B cell (primary cell): ENCODE measurements at regions not wholly inside any gene's neighbourhood (a gene's known extent, or its start where the extent isn't known, plus 50 kb on each side); places are given as distances from the start of the nearest gene placed in this dataset.

Experiments used
- ATAC-seq: fragments of 200-7000 bp; cut with Tn5 transposase; one replicate; pipeline ENCODE4 v1.10.0; 2021; ENCODE audit warnings: low read depth, mild to moderate bottlenecking, moderate number of reproducible peaks, moderate library complexity
- CTCF ChIA-PET: fragments of 350-600 bp; sonication (Branson Sonifier 250); formaldehyde crosslinking; loops from one replicate; lab custom pipeline; 2021; ENCODE audit warnings: antibody characterized with exemption, inconsistent platforms; lab: Charles Lee
- POLR2A ChIA-PET: fragments of 350-600 bp; sonication (Branson Sonifier 250); formaldehyde crosslinking; loops from one replicate; lab custom pipeline; 2021; ENCODE audit warnings: antibody characterized with exemption; lab: Charles Lee
- DNase-seq: peaks from one replicate; pipeline ENCODE4 v3.0.0; 2013
- H2AFZ ChIP-seq: 2 replicates; pipeline ENCODE4 v1.6.1; 2012; ENCODE audit warnings: mild to moderate bottlenecking, low read depth, low read length; ENCODE audit not compliant: insufficient read depth, poor library complexity, severe bottlenecking
- H3K27ac ChIP-seq, 2 donors: 1 replicate in 1 of 2; 2 replicates in 1 of 2; pipeline ENCODE4 v1.5.1; 2012 to 2013; ENCODE audit warnings: low read length in 2 of 2, mild to moderate bottlenecking in 2 of 2, moderate library complexity in 1 of 2
- H3K27me3 ChIP-seq, 4 experiments: fragments of 200-600 bp in 1 of 4; sonication (generic) in 1 of 4; replicated peaks in 1 of 4; 1 replicate in 2 of 4; 2 replicates in 2 of 4; pipeline versions ENCODE4 v1.6.1 to v1.7.0; 2013 to 2016; ENCODE audit warnings: low read length in 3 of 4, mild to moderate bottlenecking in 2 of 4, mixed read lengths in 1 of 4, moderate library complexity in 1 of 4; ENCODE audit not compliant: insufficient read depth in 4 of 4, control insufficient read depth in 3 of 4; ENCODE audit errors: control extremely low read depth in 1 of 4
- H3K36me3 ChIP-seq, 2 experiments: replicated peaks in 1 of 2; 1 replicate in 1 of 2; 2 replicates in 1 of 2; pipeline versions ENCODE4 v1.6.1 to v1.7.1; 2013; ENCODE audit warnings: low read length in 1 of 2; ENCODE audit not compliant: insufficient read depth in 2 of 2, control insufficient read depth in 1 of 2; ENCODE audit errors: control extremely low read depth in 1 of 2, extremely low read depth in 1 of 2
- H3K4me1 ChIP-seq, 2 donors: fragments of 200-600 bp in 1 of 2; sonication (generic) in 1 of 2; 1 replicate in 1 of 2; 2 replicates in 1 of 2; pipeline versions ENCODE4 v1.5.1 to v1.6.1; 2013 to 2017; ENCODE audit warnings: low read length in 2 of 2; ENCODE audit not compliant: control insufficient read depth in 2 of 2, insufficient read depth in 2 of 2
- H3K4me2 ChIP-seq: replicated peaks from 2 replicates; pipeline ENCODE3; 2012; ENCODE audit warnings: mild to moderate bottlenecking, low read depth, low read length; ENCODE audit not compliant: poor library complexity, severe bottlenecking
- H3K4me3 ChIP-seq, 5 experiments: fragments of 200-600 bp in 1 of 5; sonication (generic) in 1 of 5; 1 replicate in 3 of 5; 2 replicates in 2 of 5; pipeline versions ENCODE4 v1.5.1 to v1.7.0; 2011 to 2016; ENCODE audit warnings: low read length in 4 of 5, mild to moderate bottlenecking in 4 of 5, low read depth in 2 of 5, control low read depth in 1 of 5, moderate library complexity in 1 of 5; ENCODE audit not compliant: insufficient read depth in 1 of 5; ENCODE audit errors: control extremely low read depth in 1 of 5, extremely low read depth in 1 of 5
- H3K79me2 ChIP-seq: fragments of 200-600 bp; sonication (generic); one replicate; pipeline ENCODE4 v1.6.0; 2016; ENCODE audit warnings: low read length; ENCODE audit not compliant: control insufficient read depth, insufficient read depth
- H3K9ac ChIP-seq: fragments of 200-600 bp; sonication (generic); 2 replicates; pipeline ENCODE4 v1.6.1; 2017; ENCODE audit warnings: mild to moderate bottlenecking, low read length, moderate library complexity
- H3K9me3 ChIP-seq, 3 donors: one replicate each; pipeline versions ENCODE4 v1.6.1 to v1.7.1; 2013; ENCODE audit warnings: low read length in 2 of 3; ENCODE audit not compliant: control insufficient read depth in 2 of 3, insufficient read depth in 1 of 3; ENCODE audit errors: control extremely low read depth in 1 of 3
- H4K20me1 ChIP-seq: 2 replicates; pipeline ENCODE4 v1.6.0; 2012; ENCODE audit warnings: mild to moderate bottlenecking, low read length; ENCODE audit not compliant: insufficient read depth, control insufficient read depth, poor library complexity, severe bottlenecking
- H3K27ac Mint-ChIP-seq: one replicate; pipeline ENCODE4 v1.8.0; 2021; ENCODE audit warnings: mixed read lengths
- H3K27me3 Mint-ChIP-seq: one replicate; pipeline ENCODE4 v1.8.0; 2021; ENCODE audit warnings: mixed read lengths
- H3K4me1 Mint-ChIP-seq: one replicate; pipeline ENCODE4 v1.8.0; 2021; ENCODE audit warnings: mixed read lengths
- H3K4me3 Mint-ChIP-seq: one replicate; pipeline ENCODE4 v1.8.0; 2021; ENCODE audit warnings: mixed read lengths
- H3K9me3 Mint-ChIP-seq: one replicate; pipeline ENCODE4 v1.8.0; 2022; ENCODE audit warnings: mixed read lengths; ENCODE audit not compliant: insufficient read depth
- EZH2 ChIP-seq: IDR thresholded peaks from 2 replicates; pipeline ENCODE4 v1.6.1; 2012; ENCODE audit warnings: borderline replicate concordance, low read depth, mild to moderate bottlenecking, moderate library complexity, low read length; ENCODE audit not compliant: insufficient read depth, poor library complexity, severe bottlenecking
- WGBS: methylation state at CpG from one replicate; pipeline ENCODE4 v1.1.5; 2013; ENCODE audit warnings: missing lambda C conversion rate; ENCODE audit not compliant: insufficient coverage; 5-methylcytosine and 5-hydroxymethylcytosine counted together
- intact Hi-C: fragments of 100-400 bp; cut with micrococcal nuclease; formaldehyde crosslinking; loops from one replicate; pipeline ENCODE4 v1.10.0; 2022
- TF ChIP-seq, protein P1 (sequence below): fragments of 200-600 bp; IDR thresholded peaks from one replicate; pipeline ENCODE4 v1.8.0; 2022; ENCODE audit warnings: antibody characterized with exemption, mild to moderate bottlenecking

DNA sequence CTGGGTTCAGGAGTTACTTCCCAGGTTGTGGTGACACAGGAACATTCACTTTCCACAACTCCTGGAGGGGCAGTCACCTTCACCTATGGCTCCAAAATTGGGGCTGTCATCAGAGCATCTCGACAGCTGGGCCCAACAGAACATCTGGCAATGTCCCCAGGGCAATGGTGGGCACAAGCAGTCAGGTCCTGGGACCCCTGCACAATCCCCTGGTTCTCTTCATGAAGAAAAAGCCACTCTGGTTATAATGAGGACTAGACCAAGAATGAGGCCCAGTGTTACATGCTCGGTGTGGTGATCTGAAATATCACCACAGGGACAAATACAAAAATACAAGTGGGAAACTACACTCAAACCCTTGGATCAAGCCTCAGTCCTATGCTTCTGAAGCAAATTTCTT, 89.0 kb upstream of the VPREB1 start:
- no peak overlapping the region for H3K9ac ChIP-seq
- H3K27me3 ChIP-seq: no peaks in the 10 kb centered on the region
- no peak overlapping the region for H3K4me3 Mint-ChIP-seq
- CTCF ChIA-PET: interaction anchor here (1.0 to 2.6 kb wide), 8 partner anchors 14 to 125 kb away, joined by 3 to 19 read pairs (median 6); no protein-coding TSS in a partner anchor
- peaks cover 5% of the 10 kb centered on the region for H3K79me2 ChIP-seq
- H3K27ac ChIP-seq: peak overlapping the region; percentile 2 to 92
- peaks cover 40 to 49% of the 10 kb centered on the region in 2 donors for H3K4me1 ChIP-seq
- DNase-seq (no peak), ATAC-seq (no peak)
- no peak overlapping the region for H2AFZ ChIP-seq
- TF ChIP-seq, protein P1, sequence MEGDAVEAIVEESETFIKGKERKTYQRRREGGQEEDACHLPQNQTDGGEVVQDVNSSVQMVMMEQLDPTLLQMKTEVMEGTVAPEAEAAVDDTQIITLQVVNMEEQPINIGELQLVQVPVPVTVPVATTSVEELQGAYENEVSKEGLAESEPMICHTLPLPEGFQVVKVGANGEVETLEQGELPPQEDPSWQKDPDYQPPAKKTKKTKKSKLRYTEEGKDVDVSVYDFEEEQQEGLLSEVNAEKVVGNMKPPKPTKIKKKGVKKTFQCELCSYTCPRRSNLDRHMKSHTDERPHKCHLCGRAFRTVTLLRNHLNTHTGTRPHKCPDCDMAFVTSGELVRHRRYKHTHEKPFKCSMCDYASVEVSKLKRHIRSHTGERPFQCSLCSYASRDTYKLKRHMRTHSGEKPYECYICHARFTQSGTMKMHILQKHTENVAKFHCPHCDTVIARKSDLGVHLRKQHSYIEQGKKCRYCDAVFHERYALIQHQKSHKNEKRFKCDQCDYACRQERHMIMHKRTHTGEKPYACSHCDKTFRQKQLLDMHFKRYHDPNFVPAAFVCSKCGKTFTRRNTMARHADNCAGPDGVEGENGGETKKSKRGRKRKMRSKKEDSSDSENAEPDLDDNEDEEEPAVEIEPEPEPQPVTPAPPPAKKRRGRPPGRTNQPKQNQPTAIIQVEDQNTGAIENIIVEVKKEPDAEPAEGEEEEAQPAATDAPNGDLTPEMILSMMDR: no peak
- no peak for TF ChIP-seq EZH2
- H3K9me3 Mint-ChIP-seq: no peaks in the 10 kb centered on the region
- no peaks in the 10 kb centered on the region for H3K9me3 ChIP-seq
- H3K27me3 Mint-ChIP-seq: no peaks in the 10 kb centered on the region
- intact Hi-C loops: loop anchor here (1.0 to 5.0 kb wide), 7 partner anchors 40 to 167 kb away; no protein-coding TSS in a partner anchor
- H3K4me3 ChIP-seq: no peak overlapping the region
- H3K4me1 Mint-ChIP-seq: peaks cover 45% of the 10 kb centered on the region
- no peak overlapping the region for H3K4me2 ChIP-seq
- H4K20me1 ChIP-seq: no peaks in the 10 kb centered on the region
- POLR2A ChIA-PET: interaction anchor here (1.0 kb wide), 1 partner anchor 40 kb away, joined by 5 read pairs; no protein-coding TSS in a partner anchor
- H3K36me3 ChIP-seq: no peaks in the 10 kb centered on the region
- H3K27ac Mint-ChIP-seq: peak overlapping the region; percentile 27
- WGBS: 95% methylated on average over 2 of the region's 2 CpGs

- Histone ChIP-seq H3K4me1 (peaks cover 40 to 49% of the 10 kb centered on the region in 2 donors), H3K79me2 (peaks cover 5% of the 10 kb centered on the region), H2AFZ (no peak overlapping the region), H4K20me1 (no peaks in the 10 kb centered on the region), H3K9me3 (no peaks in the 10 kb centered on the region), H3K36me3 (no peaks in the 10 kb centered on the region), H3K4me3 (no peak overlapping the region), H3K27ac (peak overlapping the region in 1 of 2 donors; percentile 92), H3K4me2 (no peak overlapping the region), H3K9ac (no peak overlapping the region), H3K27me3 (no peaks in the 10 kb centered on the region)
- Mint-ChIP-seq H3K27ac (peak overlapping the region; percentile 65), H3K4me3 (no peak overlapping the region), H3K4me1 (peaks cover 45% of the 10 kb centered on the region), H3K9me3 (no peaks in the 10 kb centered on the region), H3K27me3 (no peaks in the 10 kb centered on the region)
- no peak for ATAC-seq
- intact Hi-C loops: loop anchor here (5.0 kb wide), 1 partner anchor 167 kb away; no protein-coding TSS in a partner anchor
- 93% methylated on average over 2 of the region's 2 CpGs for WGBS
- CTCF ChIA-PET: interaction anchor here (0.8 to 2.6 kb wide), 12 partner anchors 13 to 125 kb away, joined by 3 to 19 read pairs (median 6); no protein-coding TSS in a partner anchor
- DNase-seq: no peak
- POLR2A ChIA-PET: interaction anchor here (1.0 kb wide), 1 partner anchor 41 kb away, joined by 5 read pairs; no protein-coding TSS in a partner anchor
- TF ChIP-seq EZH2: no peak
- TF ChIP-seq, protein P1: no peak
These were observed 89.4 kb upstream of the VPREB1 start for GRCh38 chr22:22155146-22155545.
